ENCODE measurements at regions not wholly inside any gene's neighbourhood (a gene's known extent, or its start where the extent isn't known, plus 50 kb on each side); places are given as distances from the start of the nearest gene placed in this dataset.

- no peak overlapping the region for H3K27ac Mint-ChIP-seq (ENCODE audit: unreplicated experiment)
- H3K36me3 Mint-ChIP-seq (ENCODE audit: low read depth) = no peaks in the 10 kb centered on the region
- no peak for DNase-seq (ENCODE audit: low read depth, low spot score)
- H3K27me3 Mint-ChIP-seq (ENCODE audit: low read depth) = no peaks in the 10 kb centered on the region
- H3K4me1 Mint-ChIP-seq = no peaks in the 10 kb centered on the region
- H3K9me3 Mint-ChIP-seq = peaks cover 7% of the 10 kb centered on the region
- H3K4me3 Mint-ChIP-seq = no peak overlapping the region
- no peak for TF ChIP-seq CTCF (conservative IDR thresholded peaks at IDR 0.05)
Observed at GRCh38 chrX:5716666-5717065, 512.0 kb downstream of the NLGN4X start.

GRCh38 chrX:5708251-5708650 lies 520.4 kb downstream of the NLGN4X start:
- H3K27ac Mint-ChIP-seq (ENCODE audit: unreplicated experiment) = no peak overlapping the region
- no peaks in the 10 kb centered on the region for H3K27me3 Mint-ChIP-seq (ENCODE audit: low read depth)
- no peak overlapping the region for H3K4me3 Mint-ChIP-seq
- no peaks in the 10 kb centered on the region for H3K4me1 Mint-ChIP-seq
- TF ChIP-seq CTCF (conservative IDR thresholded peaks at IDR 0.05) = no peak
- no peak for DNase-seq (ENCODE audit: low read depth, low spot score)
- no peaks in the 10 kb centered on the region for H3K9me3 Mint-ChIP-seq
- no peaks in the 10 kb centered on the region for H3K36me3 Mint-ChIP-seq (ENCODE audit: low read depth)

GRCh38 chrX:5702890-5703289 lies 525.8 kb downstream of the NLGN4X start:
- no peak for DNase-seq (ENCODE audit: low read depth, low spot score)
- Mint-ChIP-seq H3K9me3 (no peaks in the 10 kb centered on the region), H3K4me1 (no peaks in the 10 kb centered on the region), H3K27me3 (ENCODE audit: low read depth) (no peaks in the 10 kb centered on the region), H3K27ac (ENCODE audit: unreplicated experiment) (no peak overlapping the region), H3K4me3 (no peak overlapping the region), H3K36me3 (ENCODE audit: low read depth) (no peaks in the 10 kb centered on the region)
- TF ChIP-seq CTCF (conservative IDR thresholded peaks at IDR 0.05) = no peak

- no peak for DNase-seq (ENCODE audit: low read depth, low spot score)
- no peaks in the 10 kb centered on the region for H3K27me3 Mint-ChIP-seq (ENCODE audit: low read depth)
- no peak overlapping the region for H3K27ac Mint-ChIP-seq (ENCODE audit: unreplicated experiment)
- TF ChIP-seq CTCF (conservative IDR thresholded peaks at IDR 0.05) = no peak
- H3K9me3 Mint-ChIP-seq = peaks cover 2% of the 10 kb centered on the region
- no peaks in the 10 kb centered on the region for H3K36me3 Mint-ChIP-seq (ENCODE audit: low read depth)
- H3K4me3 Mint-ChIP-seq = no peak overlapping the region
- H3K4me1 Mint-ChIP-seq = no peaks in the 10 kb centered on the region
Observed at GRCh38 chrX:5695971-5696370, 532.7 kb downstream of the NLGN4X start.

- Mint-ChIP-seq H3K27me3 (ENCODE audit: low read depth) (no peaks in the 10 kb centered on the region), H3K4me3 (no peak overlapping the region), H3K27ac (ENCODE audit: unreplicated experiment) (no peak overlapping the region), H3K4me1 (no peaks in the 10 kb centered on the region), H3K9me3 (peaks cover 3% of the 10 kb centered on the region), H3K36me3 (ENCODE audit: low read depth) (no peaks in the 10 kb centered on the region)
- DNase-seq (ENCODE audit: low read depth, low spot score) = no peak
- TF ChIP-seq CTCF (conservative IDR thresholded peaks at IDR 0.05) = no peak
Observed at GRCh38 chrX:5683996-5684395, 544.7 kb downstream of the NLGN4X start.

GRCh38 chrX:5681159-5681558 lies 547.5 kb downstream of the NLGN4X start:
- H3K36me3 Mint-ChIP-seq (ENCODE audit: low read depth) = no peaks in the 10 kb centered on the region
- no peaks in the 10 kb centered on the region for H3K4me1 Mint-ChIP-seq
- TF ChIP-seq CTCF (conservative IDR thresholded peaks at IDR 0.05) = peak; percentile 50
- no peak overlapping the region for H3K4me3 Mint-ChIP-seq
- no peak overlapping the region for H3K27ac Mint-ChIP-seq (ENCODE audit: unreplicated experiment)
- no peaks in the 10 kb centered on the region for H3K27me3 Mint-ChIP-seq (ENCODE audit: low read depth)
- DNase-seq (ENCODE audit: low read depth, low spot score) = no peak
- H3K9me3 Mint-ChIP-seq = peaks cover 3% of the 10 kb centered on the region

Measured in neural crest cell (in vitro differentiated cells).